Right ventricle myocardium superior (tissue), 1 donor: ENCODE measurements at regions not wholly inside any gene's neighbourhood (a gene's known extent, or its start where the extent isn't known, plus 50 kb on each side); places are given as distances from the start of the nearest gene placed in this dataset.
A peak's percentile ranks its signal among the peaks of the same experiment; 100 is the strongest.
"Not testable (repeated sequence)": the region's sequence is repeated elsewhere in the genome, so short reads cannot be mapped to it uniquely, and the experiment has no call there.

Source experiments
- ATAC-seq: fragments of 200-7000 bp; cut with Tn5 transposase; one replicate; pipeline ENCODE4 v1.9.1; 2020; ENCODE audit warnings: mild to moderate bottlenecking; ENCODE audit not compliant: poor library complexity
- DNase-seq: peaks from one replicate; pipeline ENCODE4 v3.0.0-alpha.2; 2020
- intact Hi-C: fragments of 100-400 bp; cut with DNase I; formaldehyde crosslinking; loops from one replicate; pipeline ENCODE4 v1.11.2; 2022
- donor health status: DM: no; HTN: yes; CAD: no; lungs with severe emphysema.

GRCh38 chr2:111429353-111429752 lies 308.6 kb downstream of the BCL2L11 start:
- DNase-seq, intact Hi-C loops: not testable (repeated sequence)

DNA sequence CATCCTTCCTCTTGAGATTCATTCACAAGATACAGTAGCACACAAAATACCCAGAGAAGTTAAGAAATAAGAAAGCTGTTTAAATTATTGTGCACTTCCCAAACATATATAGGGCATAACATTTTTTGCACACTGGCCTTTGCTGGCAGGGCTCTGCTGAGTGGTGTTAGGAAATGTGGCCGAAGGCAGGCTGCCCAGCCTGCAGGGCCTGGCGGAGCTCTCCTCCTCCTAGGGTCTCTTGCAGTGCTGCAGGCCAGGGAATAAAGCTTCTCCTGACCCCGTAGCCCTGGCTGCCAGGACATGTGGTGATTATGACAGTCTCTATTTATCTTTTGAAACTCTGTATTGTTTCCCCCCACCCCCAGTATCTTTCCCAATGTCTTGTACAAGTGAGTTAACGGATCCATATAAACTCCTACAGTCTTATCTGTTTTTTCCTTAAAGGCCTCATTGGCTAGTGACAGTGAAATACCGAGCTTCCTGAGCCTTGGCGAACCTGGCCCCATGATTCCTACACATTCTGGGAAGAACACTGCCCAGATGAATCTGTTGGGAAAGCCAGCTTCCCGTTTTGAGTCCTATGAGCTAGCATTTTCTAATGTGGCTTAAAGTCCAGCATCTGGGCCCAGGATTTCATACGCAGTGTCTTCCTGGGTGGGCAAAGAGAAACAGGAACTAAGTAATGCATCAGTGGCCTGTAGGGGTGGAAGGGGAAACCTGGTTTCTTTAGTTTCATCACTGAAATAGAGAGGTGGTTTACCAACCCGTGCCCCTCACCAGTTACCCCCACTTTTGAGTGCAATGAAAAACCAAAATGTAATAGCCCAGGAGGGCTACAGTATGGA lies 310.3 kb downstream of the BCL2L11 start:
- DNase-seq, intact Hi-C loops: not testable (repeated sequence)
- ATAC-seq = peak; percentile 47

More at GRCh38 chr2:111429353-111429752, 308.6 kb downstream of the BCL2L11 start:
- ATAC-seq = not testable (repeated sequence)

- ATAC-seq, DNase-seq, intact Hi-C loops: not testable (repeated sequence)
Measured at GRCh38 chr2:111432423-111432822, 311.7 kb downstream of the BCL2L11 start.

DNA sequence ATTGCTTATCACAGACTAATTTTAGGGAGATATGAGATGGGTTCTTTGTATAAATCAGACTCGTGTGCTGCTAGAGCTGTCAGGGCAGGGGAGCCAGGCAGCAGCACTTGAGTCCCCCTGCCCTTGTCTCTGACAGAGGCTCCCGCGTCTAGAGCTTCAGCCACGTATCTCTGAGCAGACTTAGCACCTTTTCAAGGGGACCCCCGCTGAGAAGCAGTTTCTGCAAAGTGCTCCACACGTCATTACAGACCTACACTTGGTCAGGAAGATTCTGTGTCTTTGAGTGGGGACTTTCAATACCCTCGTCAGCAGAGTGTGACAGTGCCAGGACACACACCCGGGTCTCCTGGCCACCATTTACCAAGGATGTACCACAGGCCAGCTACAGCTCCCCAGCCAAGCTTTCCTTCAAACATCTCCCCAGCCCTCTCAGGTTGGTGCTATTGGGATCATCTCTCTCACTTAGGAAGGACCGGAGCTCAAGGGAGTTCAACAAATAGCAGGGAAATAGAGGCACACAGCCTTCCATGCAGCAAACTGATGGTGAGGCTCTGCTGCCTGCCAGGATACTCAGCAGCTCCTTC lies 312.3 kb downstream of the BCL2L11 start:
- DNase-seq, ATAC-seq, intact Hi-C loops: not testable (repeated sequence)

DNA sequence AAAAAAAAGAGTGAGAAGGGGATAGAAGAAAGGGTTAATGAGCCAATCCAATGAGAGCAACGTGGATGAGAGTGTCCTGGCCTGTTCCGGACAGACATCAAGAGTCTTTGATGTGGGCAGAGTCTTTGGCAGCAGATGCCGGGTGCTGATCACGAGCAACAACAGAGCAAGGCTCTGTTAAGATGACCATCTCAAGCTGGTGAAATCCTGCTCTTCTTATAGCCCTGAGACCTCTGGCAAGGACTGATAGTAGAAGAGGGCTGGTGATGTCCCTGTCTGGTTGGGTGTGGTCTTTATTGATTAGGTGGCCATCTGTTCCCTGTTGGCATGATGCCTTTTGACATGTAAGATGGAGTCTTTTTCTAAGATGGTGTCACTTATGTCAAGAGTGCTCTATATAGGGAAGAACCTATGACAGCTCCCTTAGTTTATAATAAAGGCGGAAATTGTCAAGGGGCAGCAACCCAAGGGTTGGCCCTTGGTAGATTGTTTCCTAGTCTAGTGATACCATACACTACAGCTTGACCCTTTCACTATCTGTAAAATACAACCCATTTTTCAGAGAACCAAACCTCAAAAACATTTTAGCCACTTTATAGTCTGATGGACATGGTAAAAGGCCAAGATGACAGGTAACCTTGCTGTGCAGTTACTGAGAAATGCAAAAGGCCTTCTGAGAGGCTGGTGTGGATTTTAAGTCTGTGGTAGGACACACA lies 313.3 kb downstream of the BCL2L11 start:
- ATAC-seq, DNase-seq, intact Hi-C loops: not testable (repeated sequence)

- ATAC-seq, intact Hi-C loops, DNase-seq: not testable (repeated sequence)
Measured at GRCh38 chr2:111434608-111434939, 313.9 kb downstream of the BCL2L11 start.

DNA sequence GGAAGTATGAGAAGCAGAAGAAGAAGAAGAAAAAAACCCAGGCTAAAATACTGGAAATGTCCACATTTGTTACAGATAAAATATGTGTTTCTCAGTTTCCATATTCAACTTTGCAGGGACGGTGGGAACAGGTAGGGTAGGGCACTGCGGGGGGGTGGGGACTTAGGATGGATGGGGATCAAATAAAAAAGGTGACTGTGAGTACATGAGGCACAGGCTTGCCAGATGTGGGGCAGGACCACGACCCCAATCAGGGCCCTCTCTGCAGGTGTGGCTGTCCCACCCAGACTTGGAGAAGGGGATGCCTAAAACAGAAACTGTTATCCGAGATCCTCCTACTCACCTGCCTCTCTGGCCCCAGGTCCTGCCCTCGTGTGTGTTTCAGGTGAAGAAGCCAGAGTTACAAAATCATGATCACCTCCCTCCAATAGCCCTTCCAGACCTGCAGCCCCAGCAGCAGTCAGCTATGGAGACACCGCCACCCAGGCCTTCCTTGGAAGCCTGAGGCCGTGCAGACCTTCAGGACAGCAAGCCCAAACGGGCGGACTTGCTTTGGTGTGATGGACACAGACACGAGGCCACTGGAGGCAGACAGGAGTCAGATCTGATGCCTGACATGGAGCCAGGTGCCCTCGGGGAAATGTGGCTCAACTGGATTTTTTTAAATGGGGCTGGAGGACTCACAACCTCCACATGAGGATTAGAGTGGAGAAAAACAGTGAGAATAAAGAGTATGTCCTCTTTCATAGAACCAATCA lies 315.0 kb downstream of the BCL2L11 start:
- intact Hi-C loops, DNase-seq, ATAC-seq: not testable (repeated sequence)

DNA sequence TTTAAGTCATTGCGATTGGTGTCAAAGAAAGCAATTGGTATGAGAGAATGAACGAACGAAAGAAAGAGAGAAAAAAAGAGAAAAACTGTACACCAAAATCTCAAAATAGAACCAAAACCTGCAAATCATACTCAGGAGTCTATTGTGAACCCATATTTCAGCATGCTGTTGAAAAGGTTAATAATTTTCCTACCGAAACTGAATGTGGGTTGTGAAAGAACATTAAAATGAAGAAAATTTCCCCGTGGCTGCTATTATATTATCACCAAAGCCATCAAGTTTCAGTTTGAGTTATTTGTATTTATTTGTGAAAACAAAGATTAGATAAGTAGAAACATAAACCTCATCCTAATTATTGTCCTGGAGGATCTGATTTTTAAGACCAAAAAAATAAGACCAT lies 315.7 kb downstream of the BCL2L11 start:
- DNase-seq, ATAC-seq, intact Hi-C loops: not testable (repeated sequence)

GRCh38 chr2:111437288-111437990 lies 316.7 kb downstream of the BCL2L11 start:
- DNase-seq, intact Hi-C loops, ATAC-seq: not testable (repeated sequence)

- ATAC-seq, DNase-seq, intact Hi-C loops: not testable (repeated sequence)
Measured at GRCh38 chr2:111438161-111438560, 317.4 kb downstream of the BCL2L11 start.

- DNase-seq, ATAC-seq, intact Hi-C loops: not testable (repeated sequence)
Measured at GRCh38 chr2:111439237-111439636, 318.5 kb downstream of the BCL2L11 start.

GRCh38 chr2:111441614-111442013 lies 320.9 kb downstream of the BCL2L11 start:
- DNase-seq, ATAC-seq, intact Hi-C loops: not testable (repeated sequence)

GRCh38 chr2:111442767-111443454 lies 322.2 kb downstream of the BCL2L11 start:
- intact Hi-C loops, DNase-seq: not testable (repeated sequence)
- peak; percentile 81 for ATAC-seq

DNA sequence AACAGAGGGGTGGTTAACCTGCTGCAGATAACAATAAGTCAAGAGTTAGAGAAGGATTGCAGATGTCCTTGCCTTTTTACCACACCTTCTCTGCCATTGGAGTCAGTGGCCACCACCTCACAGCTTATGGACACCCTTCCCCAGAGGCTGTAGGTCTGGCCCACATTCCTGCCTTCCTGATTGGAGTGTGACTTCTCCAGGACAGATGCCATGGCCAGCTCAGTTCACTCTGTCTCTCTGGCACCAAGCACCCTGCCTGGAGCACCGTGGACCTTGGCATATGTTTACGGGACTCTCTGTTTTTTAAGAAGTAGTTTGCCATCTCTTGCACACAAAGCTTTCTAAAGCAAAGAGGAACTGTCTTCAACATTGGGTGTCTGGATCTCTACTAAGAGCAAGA lies 323.8 kb downstream of the BCL2L11 start:
- DNase-seq, intact Hi-C loops: not testable (repeated sequence)
- peak; percentile 63 for ATAC-seq

GRCh38 chr2:111445191-111445929 lies 324.6 kb downstream of the BCL2L11 start:
- DNase-seq, intact Hi-C loops, ATAC-seq: not testable (repeated sequence)

DNA sequence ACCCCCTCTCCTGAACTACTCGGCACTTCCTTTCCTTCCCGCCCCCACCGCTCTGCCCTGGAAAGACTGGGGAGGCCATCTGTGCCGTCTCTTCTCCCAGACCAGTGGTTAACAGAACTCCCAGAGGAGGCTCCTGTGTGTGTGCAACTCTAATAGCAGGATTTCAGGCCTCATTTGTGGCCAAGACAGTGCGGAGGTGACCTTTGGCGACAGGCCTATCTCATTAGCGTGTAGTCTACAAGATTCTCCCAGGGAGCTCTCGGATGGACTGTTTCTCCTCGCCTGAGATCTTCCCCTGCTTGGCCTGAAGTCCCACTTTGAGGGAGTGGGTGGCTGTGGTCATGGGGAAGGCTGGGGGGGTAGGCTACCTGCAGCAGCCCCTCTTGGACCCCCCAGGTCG lies 325.2 kb downstream of the BCL2L11 start:
- peak; percentile 16 for ATAC-seq
- intact Hi-C loops, DNase-seq: not testable (repeated sequence)

DNA sequence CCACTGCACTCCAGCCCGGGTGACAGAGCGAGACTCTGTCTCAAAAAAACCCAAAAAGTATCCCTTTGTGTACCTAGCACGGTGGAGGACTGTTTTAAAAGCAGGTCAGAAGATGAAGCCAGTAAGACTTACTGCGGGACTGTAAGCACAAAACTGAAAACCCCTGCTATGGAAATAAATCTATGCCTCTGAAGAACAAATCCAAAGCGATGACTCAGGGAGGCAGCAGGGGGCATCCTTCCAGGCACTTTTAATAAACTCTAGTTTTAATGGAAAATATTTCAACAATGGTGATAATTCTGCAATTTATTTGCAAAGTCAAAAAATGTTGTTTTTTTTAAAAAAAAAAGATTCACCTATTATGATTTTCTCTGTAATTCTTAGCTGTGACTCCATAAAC lies 326.8 kb downstream of the BCL2L11 start:
- not testable (repeated sequence) for ATAC-seq

More for the DNA sequence above, 326.8 kb downstream of the BCL2L11 start:
- DNase-seq, intact Hi-C loops: not testable (repeated sequence)
